Gastrocnemius medialis (tissue), 4 donors: ENCODE measurements at regions not wholly inside any gene's neighbourhood (a gene's known extent, or its start where the extent isn't known, plus 50 kb on each side); places are given as distances from the start of the nearest gene placed in this dataset.

Experiments used
- ATAC-seq, 2 donors: fragments of 150-250 bp; one replicate each; pipeline ENCODE4 v1.9.1; 2016
- DNase-seq, 2 donors: peaks; one replicate each; pipeline ENCODE4 v3.0.0-alpha.2; 2019
- H3K27ac ChIP-seq, 4 donors: fragments of 200-600 bp; sonication (generic); 1 replicate in 1 of 4; 2 replicates in 3 of 4; pipeline ENCODE4 v1.5.1; 2016 to 2018; ENCODE audit warnings: mild to moderate bottlenecking in 2 of 4, moderate library complexity in 1 of 4
- H3K27me3 ChIP-seq, 3 donors: fragments of 200-600 bp; sonication (generic) in 2 of 3; 1 replicate in 1 of 3; 2 replicates in 2 of 3; pipeline versions ENCODE4 v1.5.1 to v1.6.0; 2016 to 2019; ENCODE audit warnings: mild to moderate bottlenecking in 1 of 3, moderate library complexity in 1 of 3
- H3K36me3 ChIP-seq, 2 donors: fragments of 200-600 bp; sonication (generic) in 1 of 2; one replicate each; pipeline ENCODE4 v1.5.1; 2017 to 2018
- H3K4me1 ChIP-seq, 2 donors: fragments of 200-600 bp; sonication (generic) in 1 of 2; one replicate each; pipeline ENCODE4 v1.5.1; 2016 to 2017; ENCODE audit warnings: mild to moderate bottlenecking in 2 of 2
- H3K4me3 ChIP-seq, 4 donors: fragments of 200-600 bp; sonication (generic) in 3 of 4; 1 replicate in 1 of 4; 2 replicates in 3 of 4; pipeline ENCODE4 v1.5.1; 2016 to 2019; ENCODE audit warnings: mild to moderate bottlenecking in 2 of 4
- H3K9me3 ChIP-seq, 3 donors: fragments of 200-600 bp; sonication (generic) in 2 of 3; 1 replicate in 1 of 3; 2 replicates in 2 of 3; pipeline ENCODE4 v1.5.1; 2016 to 2019
- CTCF ChIP-seq, 5 experiments: fragments of 450-650 bp in 3 of 5; fragments of 200-600 bp in 2 of 5; sonication (generic) in 2 of 5; IDR thresholded peaks in 4 of 5; conservative IDR thresholded peaks in 1 of 5; 1 replicate in 4 of 5; 2 replicates in 1 of 5; pipeline ENCODE4 v1.5.1; 2016 to 2019; ENCODE audit warnings: antibody characterized with exemption in 5 of 5, mild to moderate bottlenecking in 3 of 5, moderate library complexity in 3 of 5
- POLR2A ChIP-seq, 2 donors: fragments of 450-650 bp; IDR thresholded peaks; one replicate each; pipeline ENCODE4 v1.6.1; 2017; ENCODE audit warnings: antibody characterized with exemption in 2 of 2, mild to moderate bottlenecking in 2 of 2, moderate library complexity in 2 of 2
- in situ Hi-C, 4 donors: fragments of 200-750 bp; cut with MboI; loops; one replicate each; pipeline versions ENCODE4 v1.15.0 to v1.8.0; 2017; ENCODE audit warnings: low sequenced_read_pairs in 4 of 4
- intact Hi-C: fragments of 100-400 bp; cut with DNase I; formaldehyde crosslinking; loops from one replicate; pipeline ENCODE4 v1.15.1; 2023; ENCODE audit warnings: low total_unique reads

DNA sequence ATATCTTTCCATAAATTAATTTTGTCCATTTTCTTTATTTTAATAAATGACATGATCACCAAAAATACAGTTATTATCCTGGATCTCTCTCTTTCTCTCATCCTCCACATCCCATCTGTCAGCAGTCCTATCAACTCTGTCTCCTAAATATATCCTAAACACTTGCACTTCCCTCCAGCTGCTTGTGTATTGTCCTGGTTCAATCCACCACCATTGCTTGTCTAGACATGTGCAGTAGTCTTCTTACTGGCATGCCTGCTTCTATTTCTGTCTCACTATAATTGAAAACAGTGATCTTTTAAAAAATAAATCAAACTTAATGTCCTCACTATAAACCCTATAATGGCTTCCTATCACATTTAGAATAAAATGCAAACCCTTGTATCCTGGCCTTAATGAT lies 2168.6 kb upstream of the PIK3C3 start:
- no peaks in the 10 kb centered on the region for H3K27me3 ChIP-seq
- DNase-seq (no peak), ATAC-seq (no peak)
- in situ Hi-C loops (no loop called here), intact Hi-C loops (no loop called here)
- H3K4me1 ChIP-seq = no peaks in the 10 kb centered on the region
- H3K36me3 ChIP-seq = no peaks in the 10 kb centered on the region
- no peaks in the 10 kb centered on the region for H3K9me3 ChIP-seq
- no peak overlapping the region for H3K27ac ChIP-seq
- no peak overlapping the region for H3K4me3 ChIP-seq
- no peak for TF ChIP-seq CTCF (IDR thresholded peaks at IDR 0.05 in 4 of 5, conservative IDR thresholded peaks at IDR 0.05 in 1 of 5)
- no peak for TF ChIP-seq POLR2A (IDR thresholded peaks at IDR 0.05)

DNA sequence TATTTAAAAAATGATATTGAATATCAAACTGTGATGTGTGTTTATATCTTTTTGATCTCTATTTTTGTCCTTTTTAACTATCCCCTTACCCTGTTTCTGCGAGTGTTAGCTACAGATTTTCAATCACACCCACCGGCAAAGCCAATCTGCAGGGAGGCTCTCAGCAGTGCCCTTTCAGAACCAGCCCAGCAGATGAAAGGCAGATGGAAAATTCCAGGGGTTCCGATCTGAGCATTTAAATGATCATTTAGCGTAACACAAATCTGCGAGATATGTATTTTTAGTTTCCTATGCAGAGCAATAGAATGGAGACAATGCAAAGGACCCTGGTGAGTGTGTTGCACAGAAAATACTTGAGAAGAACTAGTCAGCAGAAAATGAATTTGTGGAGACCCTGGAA lies 2170.5 kb upstream of the PIK3C3 start:
- DNase-seq (no peak), ATAC-seq (no peak)
- Histone ChIP-seq H3K27ac (no peak overlapping the region), H3K4me1 (no peaks in the 10 kb centered on the region), H3K36me3 (no peaks in the 10 kb centered on the region), H3K9me3 (no peaks in the 10 kb centered on the region), H3K27me3 (no peaks in the 10 kb centered on the region), H3K4me3 (no peak overlapping the region)
- intact Hi-C loops (no loop called here), in situ Hi-C loops (no loop called here)
- no peak for TF ChIP-seq CTCF (IDR thresholded peaks at IDR 0.05 in 4 of 5, conservative IDR thresholded peaks at IDR 0.05 in 1 of 5)
- TF ChIP-seq POLR2A (IDR thresholded peaks at IDR 0.05) = no peak

GRCh38 chr18:39781565-39781964 lies 2173.5 kb upstream of the PIK3C3 start:
- in situ Hi-C loops (no loop called here), intact Hi-C loops (no loop called here)
- Histone ChIP-seq H3K36me3 (no peaks in the 10 kb centered on the region), H3K27ac (no peak overlapping the region), H3K9me3 (no peaks in the 10 kb centered on the region), H3K4me1 (no peaks in the 10 kb centered on the region), H3K27me3 (no peaks in the 10 kb centered on the region), H3K4me3 (no peak overlapping the region)
- no peak for ATAC-seq
- no peak for DNase-seq
- TF ChIP-seq CTCF (IDR thresholded peaks at IDR 0.05 in 4 of 5, conservative IDR thresholded peaks at IDR 0.05 in 1 of 5) = no peak
- TF ChIP-seq POLR2A (IDR thresholded peaks at IDR 0.05) = no peak

- ATAC-seq (no peak), DNase-seq (no peak)
- H3K4me3 ChIP-seq = no peak overlapping the region
- H3K27ac ChIP-seq = no peak overlapping the region
- no peaks in the 10 kb centered on the region for H3K9me3 ChIP-seq
- no peak for TF ChIP-seq CTCF (IDR thresholded peaks at IDR 0.05 in 4 of 5, conservative IDR thresholded peaks at IDR 0.05 in 1 of 5)
- TF ChIP-seq POLR2A (IDR thresholded peaks at IDR 0.05) = no peak
- no peaks in the 10 kb centered on the region for H3K4me1 ChIP-seq
- in situ Hi-C loops (no loop called here), intact Hi-C loops (no loop called here)
- no peaks in the 10 kb centered on the region for H3K36me3 ChIP-seq
- H3K27me3 ChIP-seq = no peaks in the 10 kb centered on the region
These were observed 2174.3 kb upstream of the PIK3C3 start for GRCh38 chr18:39780774-39781173.

DNA sequence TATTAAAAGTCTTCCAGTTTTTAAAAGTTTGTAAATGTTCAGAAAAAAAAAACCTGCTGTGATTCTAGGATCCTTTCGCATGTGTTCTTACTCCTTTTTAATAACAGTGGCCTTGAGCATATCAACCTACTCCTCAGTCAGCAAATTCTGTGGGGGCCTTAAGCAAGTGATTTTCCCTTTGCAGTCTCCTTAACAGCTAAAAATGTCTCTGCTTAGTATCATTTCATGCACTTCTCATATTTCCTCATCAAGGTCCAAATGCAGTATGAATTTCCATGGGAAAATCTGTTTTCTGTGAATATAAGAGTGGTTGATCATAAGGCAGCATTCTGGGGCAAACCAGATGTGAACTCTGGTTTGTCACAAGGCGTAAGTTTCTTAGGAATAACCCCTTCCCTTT lies 2175.1 kb upstream of the PIK3C3 start:
- no peaks in the 10 kb centered on the region for H3K36me3 ChIP-seq
- ATAC-seq = no peak
- no peak overlapping the region for H3K27ac ChIP-seq
- in situ Hi-C loops = no loop called here
- H3K9me3 ChIP-seq = no peaks in the 10 kb centered on the region
- no peaks in the 10 kb centered on the region for H3K4me1 ChIP-seq
- TF ChIP-seq CTCF (IDR thresholded peaks at IDR 0.05 in 4 of 5, conservative IDR thresholded peaks at IDR 0.05 in 1 of 5) (no peak), POLR2A (IDR thresholded peaks at IDR 0.05) (no peak)
- no peak for DNase-seq
- H3K27me3 ChIP-seq = no peaks in the 10 kb centered on the region
- no peak overlapping the region for H3K4me3 ChIP-seq
- intact Hi-C loops = no loop called here
